ENCODE measurements at regions not wholly inside any gene's neighbourhood (a gene's known extent, or its start where the extent isn't known, plus 50 kb on each side); places are given as distances from the start of the nearest gene placed in this dataset.

DNA sequence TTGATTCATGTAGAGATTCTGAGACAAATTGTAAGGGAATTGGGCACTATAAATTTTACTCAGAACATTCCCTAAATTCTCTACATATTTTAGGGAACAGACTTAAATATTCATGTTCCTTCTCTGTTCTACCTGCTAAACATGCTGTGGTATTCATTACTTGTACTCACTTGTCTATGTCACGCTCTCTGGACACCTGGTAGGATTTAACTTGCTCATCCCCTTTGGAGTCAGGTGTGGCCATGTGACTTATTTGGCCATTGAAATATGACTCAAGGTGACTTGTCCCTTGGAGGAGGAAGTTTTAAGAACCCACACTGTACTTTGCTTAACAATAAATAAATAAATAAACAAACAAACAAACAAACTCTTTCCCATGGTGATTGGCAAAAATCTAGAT, 2258.8 kb upstream of the WWC1 start (continued):
- TF ChIP-seq REST (IDR thresholded peaks at IDR 0.05) (no peak), JUND (IDR thresholded peaks at IDR 0.05) (no peak), YY1 (IDR thresholded peaks at IDR 0.05) (no peak)

DNA sequence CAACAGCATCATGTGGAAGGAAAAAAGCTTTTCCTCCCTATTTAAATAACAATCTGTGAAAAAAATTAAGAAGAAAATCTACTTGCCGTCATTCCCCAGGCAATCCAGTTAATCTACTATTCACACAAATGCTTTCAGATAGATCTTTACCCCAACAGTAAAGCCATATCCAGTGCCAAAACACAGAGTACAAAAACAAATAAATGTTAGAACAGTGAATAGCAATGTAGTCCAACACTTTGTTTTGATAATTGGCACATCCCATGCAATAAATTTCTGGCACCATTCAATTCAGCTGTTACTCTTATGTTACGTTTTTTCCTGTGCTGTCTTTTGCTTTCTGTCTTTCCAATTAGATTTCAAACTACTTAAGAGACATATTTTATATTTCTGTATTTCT, 2245.5 kb upstream of the WWC1 start:
- no peak overlapping the region for H3K27ac ChIP-seq (ENCODE audit: low read depth in 1 of 2, low read length in 2 of 2)
- 63% methylated on average over 2 of the region's 2 CpGs for WGBS
- peaks cover 0 to 2% (median 0%) of the 10 kb centered on the region in 4 donors for H3K9me3 ChIP-seq (ENCODE audit: control insufficient read depth in 4 of 4, low read length in 3 of 4)
- H3K4me1 ChIP-seq (ENCODE audit: control insufficient read depth in 4 of 4, insufficient read depth in 4 of 4, low read length in 3 of 4): no peaks in the 10 kb centered on the region
- H3K36me3 ChIP-seq (ENCODE audit: control insufficient read depth in 4 of 4, insufficient read depth in 3 of 4, low read depth in 1 of 4, low read length in 3 of 4): no peaks in the 10 kb centered on the region
- TF ChIP-seq EGR1 (IDR thresholded peaks at IDR 0.05; ENCODE audit: low read depth in 2 of 2): no peak
- no peak for TF ChIP-seq GABPA (IDR thresholded peaks at IDR 0.05 in 1 of 2, conservative IDR thresholded peaks at IDR 0.05 in 1 of 2)
- TF ChIP-seq, protein P1, sequence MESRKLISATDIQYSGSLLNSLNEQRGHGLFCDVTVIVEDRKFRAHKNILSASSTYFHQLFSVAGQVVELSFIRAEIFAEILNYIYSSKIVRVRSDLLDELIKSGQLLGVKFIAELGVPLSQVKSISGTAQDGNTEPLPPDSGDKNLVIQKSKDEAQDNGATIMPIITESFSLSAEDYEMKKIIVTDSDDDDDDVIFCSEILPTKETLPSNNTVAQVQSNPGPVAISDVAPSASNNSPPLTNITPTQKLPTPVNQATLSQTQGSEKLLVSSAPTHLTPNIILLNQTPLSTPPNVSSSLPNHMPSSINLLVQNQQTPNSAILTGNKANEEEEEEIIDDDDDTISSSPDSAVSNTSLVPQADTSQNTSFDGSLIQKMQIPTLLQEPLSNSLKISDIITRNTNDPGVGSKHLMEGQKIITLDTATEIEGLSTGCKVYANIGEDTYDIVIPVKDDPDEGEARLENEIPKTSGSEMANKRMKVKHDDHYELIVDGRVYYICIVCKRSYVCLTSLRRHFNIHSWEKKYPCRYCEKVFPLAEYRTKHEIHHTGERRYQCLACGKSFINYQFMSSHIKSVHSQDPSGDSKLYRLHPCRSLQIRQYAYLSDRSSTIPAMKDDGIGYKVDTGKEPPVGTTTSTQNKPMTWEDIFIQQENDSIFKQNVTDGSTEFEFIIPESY (IDR thresholded peaks at IDR 0.05): no peak
- TF ChIP-seq CTCF (IDR thresholded peaks at IDR 0.05; ENCODE audit: low read depth, low read length, missing input control): no peak
- TF ChIP-seq RAD21 (IDR thresholded peaks at IDR 0.05): no peak
- no peak for TF ChIP-seq HNF4A (conservative IDR thresholded peaks at IDR 0.05)
- TF ChIP-seq TAF1 (conservative IDR thresholded peaks at IDR 0.05): no peak
- TF ChIP-seq NR2F2 (IDR thresholded peaks at IDR 0.05): no peak
- no peak for TF ChIP-seq FOXA2 (IDR thresholded peaks at IDR 0.05)
- TF ChIP-seq FOXA1 (IDR thresholded peaks at IDR 0.05): no peak
- no peak for TF ChIP-seq RXRA (IDR thresholded peaks at IDR 0.05)
- TF ChIP-seq JUND (IDR thresholded peaks at IDR 0.05): no peak
- TF ChIP-seq YY1 (IDR thresholded peaks at IDR 0.05): no peak
- TF ChIP-seq SP1 (IDR thresholded peaks at IDR 0.05): no peak
- no peak for TF ChIP-seq MAX (IDR thresholded peaks at IDR 0.05)
- no peak for TF ChIP-seq HNF4G (IDR thresholded peaks at IDR 0.05)
- TF ChIP-seq REST (IDR thresholded peaks at IDR 0.05): no peak
- TF ChIP-seq, protein P2, sequence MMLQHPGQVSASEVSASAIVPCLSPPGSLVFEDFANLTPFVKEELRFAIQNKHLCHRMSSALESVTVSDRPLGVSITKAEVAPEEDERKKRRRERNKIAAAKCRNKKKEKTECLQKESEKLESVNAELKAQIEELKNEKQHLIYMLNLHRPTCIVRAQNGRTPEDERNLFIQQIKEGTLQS (IDR thresholded peaks at IDR 0.05): no peak
- H3K4me3 ChIP-seq (ENCODE audit: low read depth in 1 of 3, low read length in 3 of 3): no peak overlapping the region
- H3K9ac ChIP-seq (ENCODE audit: low read depth in 1 of 2, low read length in 2 of 2): no peak overlapping the region
- no peak for DNase-seq (ENCODE audit: low spot score)
- H3K27me3 ChIP-seq (ENCODE audit: control insufficient read depth in 4 of 4, insufficient read depth in 4 of 4, low read length in 3 of 4): no peaks in the 10 kb centered on the region

Measured in liver (tissue), 8 donors.